ENCODE measurements at regions not wholly inside any gene's neighbourhood (a gene's known extent, or its start where the extent isn't known, plus 50 kb on each side); places are given as distances from the start of the nearest gene placed in this dataset.

- TF ChIP-seq CTCF (IDR thresholded peaks at IDR 0.05) (no peak), POLR2A (IDR thresholded peaks at IDR 0.05) (no peak), EP300 (IDR thresholded peaks at IDR 0.05) (no peak)
Measured at GRCh38 chr19:30320916-30321315, 51.3 kb upstream of the ZNF536 start.
